ENCODE measurements at regions not wholly inside any gene's neighbourhood (a gene's known extent, or its start where the extent isn't known, plus 50 kb on each side); places are given as distances from the start of the nearest gene placed in this dataset.

DNA sequence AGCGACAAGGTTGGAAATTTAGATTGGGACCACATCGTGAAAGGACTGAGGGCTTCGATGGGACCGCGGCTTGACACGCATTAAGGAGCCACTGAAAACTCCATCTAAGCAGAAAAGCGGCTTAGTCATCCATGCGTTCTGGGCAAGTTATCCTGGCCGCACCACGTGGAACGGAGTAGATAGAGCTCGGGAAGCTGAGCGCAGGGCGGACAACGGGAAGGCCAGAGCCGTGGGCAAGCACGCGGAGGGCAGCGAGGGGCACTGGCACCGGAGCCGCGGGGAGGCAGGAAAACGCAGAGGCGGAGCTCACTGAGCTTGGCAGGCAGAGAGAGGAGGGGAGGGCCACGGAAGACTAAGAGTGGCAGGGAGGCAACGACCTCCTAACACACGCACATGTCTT lies 61.3 kb upstream of the VGLL4 start:
- DNase-seq (no peak), ATAC-seq (ENCODE audit: insufficient read depth, low FRiP score) (no peak)
- 82 to 94% methylated on average over 27 of the region's 27 CpGs for WGBS, 2 donors
- Histone ChIP-seq H3K9ac (ENCODE audit: insufficient read depth in 1 of 2, low read length in 2 of 2) (no peak overlapping the region), H3K9me3 (ENCODE audit: control insufficient read depth in 4 of 4, insufficient read depth in 3 of 4, low read length in 3 of 4) (peaks cover 0 to 3% (median 0%) of the 10 kb centered on the region in 4 donors), H3K4me3 (no peak overlapping the region), H3K27ac (ENCODE audit: low read depth in 1 of 2, low read length in 1 of 2) (no peak overlapping the region), H3K4me1 (ENCODE audit: control insufficient read depth in 5 of 5, insufficient read depth in 5 of 5, low read length in 5 of 5) (no peaks in the 10 kb centered on the region), H3K27me3 (ENCODE audit: control insufficient read depth in 3 of 3, insufficient read depth in 3 of 3, low read length in 2 of 3) (no peaks in the 10 kb centered on the region), H3K36me3 (ENCODE audit: control insufficient read depth in 4 of 4, insufficient read depth in 4 of 4, low read length in 4 of 4) (peaks cover 3 to 5% (median 4%) of the 10 kb centered on the region in 4 donors)
- no peak for TF ChIP-seq CTCF (IDR thresholded peaks at IDR 0.05; ENCODE audit: control extremely low read depth, extremely low read depth)

- DNase-seq (no peak), ATAC-seq (ENCODE audit: insufficient read depth, low FRiP score) (no peak)
- WGBS, 2 donors: 83 to 86% methylated on average over 4 of the region's 4 CpGs
- Histone ChIP-seq H3K27me3 (ENCODE audit: control insufficient read depth in 3 of 3, insufficient read depth in 3 of 3, low read length in 2 of 3) (no peaks in the 10 kb centered on the region), H3K9me3 (ENCODE audit: control insufficient read depth in 4 of 4, insufficient read depth in 3 of 4, low read length in 3 of 4) (no peaks in the 10 kb centered on the region), H3K36me3 (ENCODE audit: control insufficient read depth in 4 of 4, insufficient read depth in 4 of 4, low read length in 4 of 4) (peaks cover 0 to 6% (median 3%) of the 10 kb centered on the region in 4 donors), H3K9ac (ENCODE audit: insufficient read depth in 1 of 2, low read length in 2 of 2) (no peak overlapping the region), H3K4me3 (no peak overlapping the region), H3K4me1 (ENCODE audit: control insufficient read depth in 5 of 5, insufficient read depth in 5 of 5, low read length in 5 of 5) (no peaks in the 10 kb centered on the region), H3K27ac (ENCODE audit: low read depth in 1 of 2, low read length in 1 of 2) (no peak overlapping the region)
- no peak for TF ChIP-seq CTCF (IDR thresholded peaks at IDR 0.05; ENCODE audit: control extremely low read depth, extremely low read depth)
These were observed 59.4 kb upstream of the VGLL4 start for GRCh38 chr3:11703146-11703545.

- H3K9me3 ChIP-seq (ENCODE audit: control insufficient read depth in 4 of 4, insufficient read depth in 3 of 4, low read length in 3 of 4): no peaks in the 10 kb centered on the region
- peaks cover 0 to 8% (median 3%) of the 10 kb centered on the region in 4 donors for H3K36me3 ChIP-seq (ENCODE audit: control insufficient read depth in 4 of 4, insufficient read depth in 4 of 4, low read length in 4 of 4)
- ATAC-seq (ENCODE audit: insufficient read depth, low FRiP score) (no peak), DNase-seq (no peak)
- H3K9ac ChIP-seq (ENCODE audit: insufficient read depth in 1 of 2, low read length in 2 of 2): no peak overlapping the region
- H3K27ac ChIP-seq (ENCODE audit: low read depth in 1 of 2, low read length in 1 of 2): no peak overlapping the region
- WGBS, 2 donors: 80 to 96% methylated on average over 2 of the region's 2 CpGs
- no peaks in the 10 kb centered on the region for H3K27me3 ChIP-seq (ENCODE audit: control insufficient read depth in 3 of 3, insufficient read depth in 3 of 3, low read length in 2 of 3)
- no peak for TF ChIP-seq CTCF (IDR thresholded peaks at IDR 0.05; ENCODE audit: control extremely low read depth, extremely low read depth)
- peaks cover 0 to 6% (median 0%) of the 10 kb centered on the region in 5 donors for H3K4me1 ChIP-seq (ENCODE audit: control insufficient read depth in 5 of 5, insufficient read depth in 5 of 5, low read length in 5 of 5)
- H3K4me3 ChIP-seq: no peak overlapping the region
These were observed 55.3 kb upstream of the VGLL4 start for GRCh38 chr3:11699083-11699427.

Data from lung (tissue), 11 donors.